T-helper 1 cell treated with Interleukin-12 subunit alpha and Interleukin-12 subunit beta and Interleukin-4 antibody, amounts not matched to agents 30 μg/mL and 1 μg/mL, for 36 hours (primary cell): ENCODE measurements at regions not wholly inside any gene's neighbourhood (a gene's known extent, or its start where the extent isn't known, plus 50 kb on each side); places are given as distances from the start of the nearest gene placed in this dataset.

Source experiments
- H3K27ac Mint-ChIP-seq: one replicate; pipeline ENCODE4 v1.8.0; 2021; ENCODE audit warnings: mild to moderate bottlenecking, mixed read lengths
- H3K27me3 Mint-ChIP-seq: one replicate; pipeline ENCODE4 v1.8.0; 2021; ENCODE audit warnings: low read depth, mixed read lengths
- H3K36me3 Mint-ChIP-seq: one replicate; pipeline ENCODE4 v1.8.0; 2021; ENCODE audit warnings: low read depth, mixed read lengths
- H3K4me1 Mint-ChIP-seq: one replicate; pipeline ENCODE4 v1.8.0; 2021; ENCODE audit warnings: low read depth, mixed read lengths
- H3K4me3 Mint-ChIP-seq: one replicate; pipeline ENCODE4 v1.8.0; 2021; ENCODE audit warnings: mild to moderate bottlenecking, moderate library complexity, mixed read lengths
- H3K9me3 Mint-ChIP-seq: one replicate; pipeline ENCODE4 v1.8.0; 2021; ENCODE audit warnings: mixed read lengths

DNA sequence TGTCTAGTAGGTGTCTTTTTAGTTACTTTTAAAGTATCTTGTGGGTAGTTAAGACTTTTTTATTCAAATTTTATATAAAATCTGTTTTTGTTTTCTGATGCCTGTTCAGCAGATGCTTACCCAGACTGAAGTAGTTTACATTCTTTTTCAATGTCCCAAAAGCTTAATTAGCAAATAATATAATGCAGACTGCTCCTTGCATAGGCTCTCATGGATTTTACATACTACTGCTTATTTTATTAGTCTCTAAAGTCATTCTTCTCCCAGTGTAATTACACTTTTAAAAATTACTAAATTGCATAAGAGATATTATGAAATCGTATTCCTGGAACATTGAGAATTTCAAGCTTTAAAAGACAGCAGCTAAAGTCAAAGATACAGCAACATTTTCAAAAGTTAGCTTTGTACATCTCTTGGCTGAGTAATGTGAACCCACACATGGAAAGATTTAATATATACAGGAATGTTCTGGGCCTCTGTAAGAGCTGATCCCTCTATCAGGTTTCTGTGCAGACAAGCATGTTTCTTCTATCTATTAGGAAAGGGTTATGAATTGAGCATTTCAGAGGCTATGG, 148.4 kb upstream of the SPRY1 start:
- Mint-ChIP-seq H3K4me1 (no peaks in the 10 kb centered on the region), H3K27me3 (no peaks in the 10 kb centered on the region), H3K4me3 (no peak overlapping the region), H3K36me3 (no peaks in the 10 kb centered on the region), H3K27ac (no peak overlapping the region), H3K9me3 (no peaks in the 10 kb centered on the region)

DNA sequence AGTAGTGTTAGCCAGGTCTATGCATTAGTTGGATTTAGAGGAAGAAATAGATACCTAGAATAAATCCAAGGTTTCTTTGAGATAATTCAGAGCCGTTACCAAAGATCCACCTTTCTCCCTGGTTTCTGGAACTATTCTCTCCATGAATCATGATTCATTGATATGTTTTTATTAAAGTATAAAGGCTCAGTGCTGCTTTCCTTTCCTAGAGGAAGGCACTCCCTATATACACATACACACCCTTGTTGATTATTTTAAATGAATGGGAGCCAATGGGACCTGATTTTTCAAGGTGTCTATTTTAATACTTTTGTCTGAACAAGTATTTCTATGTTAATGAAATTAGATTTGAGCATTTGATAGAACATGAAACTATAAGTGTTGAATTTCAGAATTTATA, 146.8 kb upstream of the SPRY1 start:
- H3K36me3 Mint-ChIP-seq, result no peaks in the 10 kb centered on the region
- no peak overlapping the region for H3K4me3 Mint-ChIP-seq
- H3K27me3 Mint-ChIP-seq, result no peaks in the 10 kb centered on the region
- H3K4me1 Mint-ChIP-seq, result no peaks in the 10 kb centered on the region
- no peak overlapping the region for H3K27ac Mint-ChIP-seq
- no peaks in the 10 kb centered on the region for H3K9me3 Mint-ChIP-seq

DNA sequence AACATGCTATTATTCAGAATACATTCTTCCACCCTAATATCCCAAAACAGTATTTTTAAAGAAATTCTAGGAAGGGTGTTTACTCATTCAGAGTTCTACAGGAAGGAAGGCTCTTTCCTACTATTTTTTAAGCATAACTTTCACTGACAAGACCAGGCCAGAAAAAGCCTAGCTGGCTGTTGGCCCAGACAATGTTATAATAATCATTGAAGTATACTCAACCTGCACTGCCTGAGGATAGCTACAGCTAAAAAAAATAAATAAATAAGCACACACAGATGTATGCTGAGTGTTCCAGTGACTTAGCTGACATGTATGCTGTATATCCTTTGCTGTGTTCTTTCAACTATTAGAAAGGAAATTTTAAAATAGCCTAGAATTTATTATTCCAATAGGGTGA, 145.8 kb upstream of the SPRY1 start:
- Mint-ChIP-seq H3K4me1 (no peaks in the 10 kb centered on the region), H3K4me3 (no peak overlapping the region), H3K27ac (no peak overlapping the region), H3K9me3 (no peaks in the 10 kb centered on the region), H3K27me3 (no peaks in the 10 kb centered on the region), H3K36me3 (peaks cover 2% of the 10 kb centered on the region)

DNA sequence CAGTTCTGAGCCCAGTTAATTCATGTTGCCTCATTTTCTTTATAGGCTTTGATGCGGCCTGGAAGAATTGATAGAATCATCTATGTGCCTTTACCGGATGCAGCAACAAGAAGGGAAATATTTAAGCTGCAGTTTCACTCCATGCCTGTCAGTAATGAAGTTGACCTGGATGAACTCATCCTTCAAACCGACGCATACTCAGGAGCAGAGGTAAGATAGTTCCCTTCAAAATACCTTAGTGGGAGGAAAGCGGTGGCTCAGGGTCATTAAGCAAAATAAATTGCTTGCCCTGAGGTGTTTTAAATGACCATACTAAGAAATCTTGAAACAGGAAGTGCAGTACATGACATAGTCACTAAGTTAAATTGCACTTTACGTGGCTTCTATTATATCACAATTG, 140.6 kb upstream of the SPRY1 start:
- H3K36me3 Mint-ChIP-seq, result peaks cover 6% of the 10 kb centered on the region
- H3K9me3 Mint-ChIP-seq, result no peaks in the 10 kb centered on the region
- H3K27me3 Mint-ChIP-seq, result no peaks in the 10 kb centered on the region
- H3K27ac Mint-ChIP-seq, result no peak overlapping the region
- no peaks in the 10 kb centered on the region for H3K4me1 Mint-ChIP-seq
- no peak overlapping the region for H3K4me3 Mint-ChIP-seq

DNA sequence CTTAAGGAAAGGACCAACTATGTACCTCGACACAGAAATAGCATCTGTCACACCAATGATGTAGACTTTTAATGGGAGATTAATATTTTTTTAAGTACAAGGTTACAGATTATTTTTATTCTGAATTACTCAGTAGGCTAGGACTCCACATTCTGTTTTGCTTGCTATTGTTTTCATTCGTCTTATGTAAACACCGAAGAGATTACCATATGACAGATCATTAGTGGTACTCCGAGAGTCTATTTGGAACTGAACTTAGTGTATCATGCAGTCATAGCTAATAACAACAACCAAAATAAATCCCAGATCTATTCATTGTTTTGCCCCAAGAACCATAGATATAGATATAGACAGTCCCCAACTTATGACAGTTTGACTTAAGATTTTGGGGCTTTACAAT, 139.7 kb upstream of the SPRY1 start:
- Mint-ChIP-seq H3K4me1 (no peaks in the 10 kb centered on the region), H3K4me3 (no peak overlapping the region), H3K27ac (no peak overlapping the region), H3K9me3 (no peaks in the 10 kb centered on the region), H3K36me3 (peaks cover 6% of the 10 kb centered on the region), H3K27me3 (no peaks in the 10 kb centered on the region)

DNA sequence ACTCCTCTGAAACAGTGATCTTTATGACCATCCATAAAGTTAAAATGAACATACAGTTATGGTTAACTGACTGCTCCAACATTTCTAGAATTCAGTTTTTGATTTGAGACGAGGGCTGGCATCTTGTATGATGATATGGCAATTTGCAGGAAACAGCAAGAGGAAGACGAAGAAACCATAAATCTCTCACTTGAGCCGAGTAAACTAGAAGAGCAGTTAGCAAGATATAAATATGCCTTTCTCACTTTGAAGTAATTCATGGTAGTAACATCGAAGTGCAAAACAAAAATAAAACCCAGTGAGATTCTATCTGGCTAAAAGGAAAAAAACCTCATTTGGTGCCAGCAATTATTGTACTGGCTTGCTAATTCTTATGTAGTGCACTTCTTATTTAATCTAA, 139.0 kb upstream of the SPRY1 start:
- Mint-ChIP-seq H3K4me1 (no peaks in the 10 kb centered on the region), H3K36me3 (peaks cover 6% of the 10 kb centered on the region), H3K27ac (no peak overlapping the region), H3K4me3 (no peak overlapping the region), H3K27me3 (no peaks in the 10 kb centered on the region), H3K9me3 (no peaks in the 10 kb centered on the region)

DNA sequence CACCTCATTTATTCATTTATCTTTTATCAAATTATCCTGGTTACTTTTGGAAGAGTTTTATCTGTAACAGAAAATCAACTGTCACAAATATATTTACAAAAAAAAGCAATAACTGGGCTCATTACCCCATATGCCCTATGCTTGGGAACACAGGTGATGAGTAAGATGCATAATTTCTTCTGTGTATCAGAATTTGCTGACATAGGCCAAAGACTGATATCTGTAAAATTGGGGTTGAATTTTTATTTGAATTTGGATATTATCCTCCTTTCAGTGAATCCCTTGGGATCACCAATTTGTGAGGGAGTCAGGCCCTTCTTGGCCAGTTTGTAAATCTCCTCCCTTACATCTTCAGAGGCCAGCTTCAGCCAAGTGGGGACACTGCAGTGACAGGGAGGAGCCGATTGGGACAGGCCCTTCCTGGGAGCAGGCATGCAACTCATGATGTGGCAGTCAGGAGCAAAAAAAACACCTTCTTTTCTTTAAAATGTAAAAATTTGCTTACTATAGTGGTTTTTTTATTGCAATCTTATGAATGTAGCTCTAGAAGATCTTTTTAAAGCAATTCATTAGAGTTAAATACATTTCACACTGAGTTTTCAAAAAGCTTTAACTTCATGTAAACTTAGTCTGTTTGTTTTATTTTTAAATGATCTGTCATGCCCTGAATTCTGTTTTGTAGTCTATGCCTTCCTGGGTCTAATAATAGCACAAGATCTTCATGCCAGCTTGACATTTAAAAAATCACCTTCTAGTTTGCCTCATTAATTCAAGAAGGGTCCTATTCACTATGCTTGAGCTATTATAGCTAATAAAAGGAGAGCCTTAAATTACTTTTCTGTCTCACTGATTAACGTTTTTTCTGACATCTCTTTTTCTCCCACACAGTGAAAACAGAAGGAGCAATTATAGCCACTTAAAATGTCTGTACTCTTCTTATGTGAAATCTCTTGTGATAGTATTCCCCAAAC, 136.6 kb upstream of the SPRY1 start:
- Mint-ChIP-seq H3K27ac (no peak overlapping the region), H3K27me3 (no peaks in the 10 kb centered on the region), H3K36me3 (peaks cover 6% of the 10 kb centered on the region), H3K4me1 (no peaks in the 10 kb centered on the region), H3K4me3 (no peak overlapping the region), H3K9me3 (no peaks in the 10 kb centered on the region)

DNA sequence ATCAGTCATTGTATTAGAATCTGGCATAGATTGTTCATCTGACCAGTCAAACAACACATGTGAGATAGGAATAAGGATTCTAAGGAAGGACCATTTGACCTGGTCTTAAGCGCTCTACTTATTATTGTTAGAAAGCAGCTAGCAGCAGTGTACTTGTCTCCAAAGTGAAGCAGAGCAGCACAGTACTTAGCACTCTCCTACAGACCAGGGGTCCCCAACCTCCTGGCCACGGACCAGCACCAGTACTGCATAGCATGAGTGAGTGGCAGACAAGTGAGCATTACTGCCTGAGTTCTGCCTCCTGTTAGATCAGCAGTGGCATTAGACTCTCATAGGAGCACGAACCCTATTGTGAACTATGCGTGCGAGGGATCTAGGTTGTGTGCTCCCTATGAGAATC, 135.9 kb upstream of the SPRY1 start:
- H3K9me3 Mint-ChIP-seq, result no peaks in the 10 kb centered on the region
- H3K4me1 Mint-ChIP-seq, result no peaks in the 10 kb centered on the region
- peaks cover 6% of the 10 kb centered on the region for H3K36me3 Mint-ChIP-seq
- no peak overlapping the region for H3K27ac Mint-ChIP-seq
- H3K27me3 Mint-ChIP-seq, result no peaks in the 10 kb centered on the region
- no peak overlapping the region for H3K4me3 Mint-ChIP-seq

DNA sequence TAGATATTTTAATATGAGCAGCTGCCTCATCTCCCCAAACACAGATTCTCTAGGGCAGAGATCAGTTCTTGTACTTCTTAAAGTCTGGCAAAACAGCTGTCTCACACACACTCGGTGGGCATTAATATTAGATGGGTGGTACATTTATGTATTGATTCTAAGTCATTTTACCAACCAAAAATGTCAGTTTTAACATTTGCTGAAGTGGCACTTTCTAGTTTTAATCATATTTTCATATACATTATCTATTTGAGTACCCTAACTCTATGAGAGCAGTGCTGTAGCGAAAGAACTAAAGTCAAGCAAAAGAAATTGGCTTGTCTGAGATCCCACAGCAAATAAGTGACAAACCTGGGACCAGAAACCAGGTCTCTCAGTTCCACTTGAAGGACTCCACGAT, 134.5 kb upstream of the SPRY1 start:
- Mint-ChIP-seq H3K4me3 (no peak overlapping the region), H3K27ac (no peak overlapping the region), H3K9me3 (no peaks in the 10 kb centered on the region), H3K27me3 (no peaks in the 10 kb centered on the region), H3K4me1 (no peaks in the 10 kb centered on the region), H3K36me3 (peaks cover 2% of the 10 kb centered on the region)

DNA sequence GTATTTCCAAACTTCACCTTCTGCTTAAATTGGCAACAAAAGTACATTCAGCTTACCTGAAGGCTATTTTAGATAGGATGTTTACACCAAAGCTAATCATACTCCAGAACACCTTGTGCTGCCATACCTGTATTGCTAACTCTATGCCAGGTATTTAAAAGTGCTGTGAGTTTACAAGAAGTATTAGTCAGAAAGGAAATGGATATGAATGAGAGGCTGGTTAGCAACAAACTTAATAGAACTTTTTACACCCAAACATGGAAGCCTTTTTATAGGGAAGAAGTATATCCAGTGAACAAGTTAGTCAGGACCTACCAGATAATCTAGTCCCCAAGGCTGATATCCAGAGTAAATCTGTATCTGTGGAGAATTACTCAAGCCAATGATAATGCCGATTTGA, 131.2 kb upstream of the SPRY1 start:
- no peak overlapping the region for H3K4me3 Mint-ChIP-seq
- H3K27me3 Mint-ChIP-seq, result no peaks in the 10 kb centered on the region
- H3K4me1 Mint-ChIP-seq, result peaks cover 1% of the 10 kb centered on the region
- no peaks in the 10 kb centered on the region for H3K9me3 Mint-ChIP-seq
- H3K27ac Mint-ChIP-seq, result no peak overlapping the region
- no peaks in the 10 kb centered on the region for H3K36me3 Mint-ChIP-seq

DNA sequence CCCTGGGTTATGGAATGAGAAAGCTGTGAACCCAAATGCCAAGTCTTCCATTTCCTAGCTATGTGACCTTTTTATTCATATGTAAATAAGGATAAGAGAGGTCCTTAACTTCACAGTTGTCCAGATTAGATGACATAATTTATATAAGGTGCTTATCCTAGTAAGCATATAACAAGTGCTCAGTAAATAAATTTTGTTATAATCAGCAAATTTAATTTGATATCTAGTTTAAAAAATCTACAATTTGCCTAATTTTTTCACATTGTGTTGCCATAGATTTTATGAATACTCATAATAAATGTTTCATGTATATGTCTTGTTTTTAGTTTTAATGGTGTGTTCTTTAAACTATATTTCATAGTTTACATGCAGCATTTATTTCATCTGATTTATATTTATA, 130.4 kb upstream of the SPRY1 start:
- H3K4me1 Mint-ChIP-seq, result peaks cover 1% of the 10 kb centered on the region
- no peaks in the 10 kb centered on the region for H3K36me3 Mint-ChIP-seq
- H3K27me3 Mint-ChIP-seq, result no peaks in the 10 kb centered on the region
- no peak overlapping the region for H3K27ac Mint-ChIP-seq
- no peak overlapping the region for H3K4me3 Mint-ChIP-seq
- no peaks in the 10 kb centered on the region for H3K9me3 Mint-ChIP-seq

DNA sequence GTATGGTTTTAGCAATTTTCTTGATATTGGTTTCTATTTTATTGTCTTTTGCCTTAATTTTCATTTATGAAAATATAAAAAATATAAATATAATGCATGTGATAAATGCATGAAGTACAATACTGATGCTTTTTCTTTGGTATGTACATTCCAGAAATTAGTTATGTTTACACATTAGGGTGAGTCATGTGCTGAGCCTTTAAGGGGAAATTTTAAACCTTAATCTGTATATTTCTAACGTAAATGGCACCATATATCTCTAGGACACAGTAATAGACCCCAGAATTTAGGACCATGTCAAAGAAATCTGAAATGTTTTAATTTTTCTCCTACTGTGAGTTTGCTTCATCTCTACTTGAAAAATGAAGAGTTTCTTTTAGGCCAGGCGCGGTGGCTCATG, 117.8 kb upstream of the SPRY1 start:
- no peaks in the 10 kb centered on the region for H3K27me3 Mint-ChIP-seq
- no peak overlapping the region for H3K27ac Mint-ChIP-seq
- peaks cover 6% of the 10 kb centered on the region for H3K36me3 Mint-ChIP-seq
- no peaks in the 10 kb centered on the region for H3K4me1 Mint-ChIP-seq
- H3K4me3 Mint-ChIP-seq, result no peak overlapping the region
- no peaks in the 10 kb centered on the region for H3K9me3 Mint-ChIP-seq

DNA sequence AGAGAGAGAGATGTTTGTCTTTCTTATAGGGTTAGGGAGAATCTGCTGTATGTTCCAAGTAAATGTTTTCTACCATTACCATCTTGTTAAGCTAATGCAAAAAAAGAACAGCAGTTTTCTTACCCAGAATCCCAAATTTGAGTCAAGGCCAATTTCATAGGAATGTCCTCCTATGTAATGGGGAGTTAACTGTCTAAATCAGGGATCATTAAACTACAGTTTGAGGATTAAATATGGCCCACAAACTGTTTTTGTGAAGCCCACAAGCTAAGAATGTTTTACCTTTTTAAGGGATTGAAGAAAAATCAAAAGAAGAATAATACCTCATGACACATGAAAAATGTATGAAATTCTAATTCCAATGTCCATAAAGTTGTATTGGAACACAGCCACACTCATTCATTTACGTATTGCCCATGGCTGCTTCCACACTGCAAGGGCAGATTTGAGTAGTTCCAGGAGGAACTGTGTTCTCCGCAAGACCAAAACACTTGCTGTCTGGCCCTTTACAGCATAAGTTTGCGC, 113.2 kb upstream of the SPRY1 start:
- Mint-ChIP-seq H3K4me3 (no peak overlapping the region), H3K27ac (no peak overlapping the region), H3K27me3 (no peaks in the 10 kb centered on the region), H3K36me3 (no peaks in the 10 kb centered on the region), H3K9me3 (no peaks in the 10 kb centered on the region), H3K4me1 (peaks cover 2% of the 10 kb centered on the region)

DNA sequence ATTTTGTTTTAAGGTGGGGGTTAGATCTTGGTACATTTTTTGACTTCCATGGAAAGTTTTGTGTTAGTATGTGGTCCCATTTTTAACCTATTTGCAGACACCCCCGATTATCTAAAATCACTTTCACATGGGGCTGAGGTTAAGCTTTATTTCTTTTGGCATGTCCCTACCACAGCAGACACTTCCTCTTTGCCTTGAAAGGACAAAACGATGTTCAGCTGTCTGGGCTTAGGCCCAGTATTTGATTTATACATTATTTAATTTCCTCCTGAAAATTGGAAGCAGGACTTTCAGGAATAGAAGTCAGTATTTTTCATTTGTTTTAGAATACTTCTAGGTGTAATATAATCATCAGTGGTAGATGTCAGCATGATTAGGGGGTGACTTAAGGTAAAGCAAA, 112.4 kb upstream of the SPRY1 start:
- peaks cover 2% of the 10 kb centered on the region for H3K9me3 Mint-ChIP-seq
- H3K4me1 Mint-ChIP-seq, result peaks cover 2% of the 10 kb centered on the region
- no peak overlapping the region for H3K4me3 Mint-ChIP-seq
- no peak overlapping the region for H3K27ac Mint-ChIP-seq
- H3K36me3 Mint-ChIP-seq, result peaks cover 2% of the 10 kb centered on the region
- H3K27me3 Mint-ChIP-seq, result no peaks in the 10 kb centered on the region

DNA sequence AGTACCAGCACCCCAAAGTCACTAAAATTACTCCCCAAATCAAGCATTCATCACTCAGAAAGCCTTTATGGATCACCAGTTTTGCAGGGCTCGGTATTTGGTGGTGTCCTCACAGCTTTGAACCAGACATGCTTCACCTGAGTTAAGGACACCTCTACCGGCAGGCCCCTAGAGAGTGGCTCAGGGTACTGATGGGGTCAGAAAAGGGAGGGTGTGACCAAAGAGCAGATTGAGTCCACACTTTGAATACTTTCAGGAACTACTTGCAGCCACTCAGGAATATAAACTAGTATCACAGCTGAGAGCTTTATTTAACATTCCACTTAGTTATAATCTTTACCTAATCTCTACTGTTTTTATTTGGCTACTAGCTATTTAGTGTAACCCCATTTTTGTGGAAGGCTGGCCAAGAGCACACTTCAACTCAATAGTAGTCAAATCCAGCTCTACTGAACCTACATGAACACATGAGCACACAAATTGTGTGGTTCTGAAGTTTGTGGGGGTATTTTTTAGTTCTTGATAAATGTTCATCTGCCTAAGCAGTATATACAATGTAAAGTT, 109.6 kb upstream of the SPRY1 start:
- H3K9me3 Mint-ChIP-seq, result peaks cover 30% of the 10 kb centered on the region
- H3K4me3 Mint-ChIP-seq, result no peak overlapping the region
- H3K27ac Mint-ChIP-seq, result no peak overlapping the region
- H3K27me3 Mint-ChIP-seq, result no peaks in the 10 kb centered on the region
- peaks cover 2% of the 10 kb centered on the region for H3K4me1 Mint-ChIP-seq
- H3K36me3 Mint-ChIP-seq, result peaks cover 18% of the 10 kb centered on the region
